Cardiac muscle cell (in vitro differentiated cells and primary cell): ENCODE measurements at regions not wholly inside any gene's neighbourhood (a gene's known extent, or its start where the extent isn't known, plus 50 kb on each side); places are given as distances from the start of the nearest gene placed in this dataset.

ENCODE experiments used
- DNase-seq, 2 donors: peaks; one replicate each; pipeline versions ENCODE4 v3.0.0 to v3.0.0-alpha.2; 2010 to 2017; ENCODE audit warnings: low read depth in 1 of 2, low spot score in 1 of 2
- H3K27ac ChIP-seq: fragments of 200-600 bp; sonication (generic); 2 replicates; pipeline ENCODE4 v1.5.1; 2016
- H3K27me3 ChIP-seq: fragments of 200-600 bp; sonication (generic); 2 replicates; pipeline ENCODE4 v1.6.0; 2016; ENCODE audit warnings: control low read depth
- H3K36me3 ChIP-seq: fragments of 200-600 bp; sonication (generic); 2 replicates; pipeline ENCODE4 v1.5.1; 2016; ENCODE audit warnings: control low read depth
- H3K4me1 ChIP-seq: fragments of 200-600 bp; sonication (generic); 2 replicates; pipeline ENCODE4 v1.8.1; 2017; ENCODE audit warnings: low read depth, mild to moderate bottlenecking, mixed run types
- H3K4me3 ChIP-seq: fragments of 200-600 bp; sonication (generic); 2 replicates; pipeline ENCODE4 v1.5.1; 2016; ENCODE audit warnings: mild to moderate bottlenecking
- H3K9me3 ChIP-seq: fragments of 200-600 bp; sonication (generic); 2 replicates; pipeline ENCODE4 v1.5.1; 2017; ENCODE audit warnings: low read depth, mild to moderate bottlenecking, control low read depth
- CTCF ChIP-seq: IDR thresholded peaks from 2 replicates; pipeline ENCODE4 v1.5.1; 2012; ENCODE audit warnings: low read depth, mild to moderate bottlenecking, low read length

- Histone ChIP-seq H3K9me3 (no peaks in the 10 kb centered on the region), H3K4me3 (no peak overlapping the region), H3K36me3 (no peaks in the 10 kb centered on the region), H3K4me1 (peaks cover 60% of the 10 kb centered on the region), H3K27ac (peak overlapping the region; percentile 90), H3K27me3 (no peaks in the 10 kb centered on the region)
- TF ChIP-seq CTCF, result no peak
- peak; percentile 49 to 75 for DNase-seq
These were observed 297.0 kb upstream of the EPHA3 start for GRCh38 chr3:88810455-88810854.

GRCh38 chr3:88811096-88811495, 296.3 kb upstream of the EPHA3 start:
- peaks cover 65% of the 10 kb centered on the region for H3K4me1 ChIP-seq
- H3K27me3 ChIP-seq, result no peaks in the 10 kb centered on the region
- H3K4me3 ChIP-seq, result no peak overlapping the region
- TF ChIP-seq CTCF, result no peak
- H3K27ac ChIP-seq, result peak overlapping the region; percentile 90
- H3K36me3 ChIP-seq, result no peaks in the 10 kb centered on the region
- no peak for DNase-seq
- no peaks in the 10 kb centered on the region for H3K9me3 ChIP-seq

GRCh38 chr3:88812576-88812975, 294.8 kb upstream of the EPHA3 start:
- Histone ChIP-seq H3K36me3 (no peaks in the 10 kb centered on the region), H3K27ac (peak overlapping the region; percentile 31), H3K27me3 (no peaks in the 10 kb centered on the region), H3K4me1 (peaks cover 66% of the 10 kb centered on the region), H3K9me3 (no peaks in the 10 kb centered on the region), H3K4me3 (no peak overlapping the region)
- DNase-seq, result no peak
- no peak for TF ChIP-seq CTCF

GRCh38 chr3:88816445-88816844, 291.0 kb upstream of the EPHA3 start:
- no peak for TF ChIP-seq CTCF
- Histone ChIP-seq H3K36me3 (no peaks in the 10 kb centered on the region), H3K27ac (no peak overlapping the region), H3K4me1 (peaks cover 35% of the 10 kb centered on the region), H3K9me3 (no peaks in the 10 kb centered on the region), H3K27me3 (no peaks in the 10 kb centered on the region), H3K4me3 (no peak overlapping the region)
- DNase-seq, result no peak

- Histone ChIP-seq H3K27ac (no peak overlapping the region), H3K4me3 (no peak overlapping the region), H3K9me3 (no peaks in the 10 kb centered on the region), H3K4me1 (peaks cover 6% of the 10 kb centered on the region), H3K36me3 (no peaks in the 10 kb centered on the region), H3K27me3 (no peaks in the 10 kb centered on the region)
- no peak for TF ChIP-seq CTCF
- DNase-seq, result no peak
These were observed 282.5 kb upstream of the EPHA3 start for GRCh38 chr3:88824666-88825564.
